Thyroid gland (tissue), 4 donors: ENCODE measurements at regions not wholly inside any gene's neighbourhood (a gene's known extent, or its start where the extent isn't known, plus 50 kb on each side); places are given as distances from the start of the nearest gene placed in this dataset.

Experiments used
- CTCF ChIP-seq, 6 experiments: fragments of 200-600 bp in 3 of 6; fragments of 450-650 bp in 3 of 6; sonication (generic) in 3 of 6; IDR thresholded peaks; one replicate each; pipeline ENCODE4 v1.5.1; 2016 to 2019; ENCODE audit warnings: antibody characterized with exemption in 6 of 6, mild to moderate bottlenecking in 2 of 6, inconsistent platforms in 1 of 6, moderate library complexity in 1 of 6
- POLR2A ChIP-seq, 2 donors: fragments of 450-650 bp; IDR thresholded peaks; one replicate each; pipeline ENCODE4 v1.6.1; 2017; ENCODE audit warnings: antibody characterized with exemption in 2 of 2, mild to moderate bottlenecking in 2 of 2, moderate library complexity in 1 of 2

DNA sequence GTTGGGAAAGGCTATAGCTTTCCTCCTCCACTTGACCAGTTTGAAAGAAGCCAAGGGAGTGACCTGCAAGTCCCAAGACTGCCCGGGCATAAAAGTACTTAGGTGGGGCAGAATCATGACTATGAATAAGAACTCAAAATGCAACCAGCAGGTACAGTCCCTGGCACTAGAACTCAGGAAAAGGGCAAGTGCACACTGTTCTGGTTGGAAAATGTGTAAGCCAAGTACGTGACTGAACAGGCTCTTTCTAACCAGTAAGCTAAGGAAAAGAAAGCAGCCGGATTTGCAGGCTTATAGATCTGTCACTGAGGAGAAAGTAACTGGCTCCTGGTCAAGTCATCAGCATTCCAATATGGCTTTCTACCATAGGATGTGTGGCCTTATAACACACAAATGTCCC is 101.2 kb upstream of the SLC4A7 start:
- TF ChIP-seq CTCF (IDR thresholded peaks at IDR 0.05) (no peak), POLR2A (IDR thresholded peaks at IDR 0.05) (no peak)
